ENCODE measurements at regions not wholly inside any gene's neighbourhood (a gene's known extent, or its start where the extent isn't known, plus 50 kb on each side); places are given as distances from the start of the nearest gene placed in this dataset.

- TF ChIP-seq TARDBP (IDR thresholded peaks at IDR 0.05) (no peak), ARNT (IDR thresholded peaks at IDR 0.05) (no peak), FOXK2 (IDR thresholded peaks at IDR 0.05) (no peak), BHLHE40 (IDR thresholded peaks at IDR 0.05; ENCODE audit: borderline replicate concordance) (no peak), SP1 (IDR thresholded peaks at IDR 0.05) (no peak), L3MBTL2 (conservative IDR thresholded peaks at IDR 0.05) (no peak), NFRKB (IDR thresholded peaks at IDR 0.05) (no peak), PKNOX1 (IDR thresholded peaks at IDR 0.05) (no peak), SUZ12 (IDR thresholded peaks at IDR 0.05) (no peak), CTBP1 (IDR thresholded peaks at IDR 0.05; ENCODE audit: borderline replicate concordance) (no peak), HDGF (IDR thresholded peaks at IDR 0.05; ENCODE audit: borderline replicate concordance) (no peak), FOXM1 (IDR thresholded peaks at IDR 0.05; ENCODE audit: borderline replicate concordance) (no peak), ELF4 (IDR thresholded peaks at IDR 0.05) (no peak)
Observed at GRCh38 chr11:109828387-109828786, 264.8 kb upstream of the ZC3H12C start.
